Esophagus muscularis mucosa (tissue), 4 donors: ENCODE measurements at regions not wholly inside any gene's neighbourhood (a gene's known extent, or its start where the extent isn't known, plus 50 kb on each side); places are given as distances from the start of the nearest gene placed in this dataset.

ENCODE experiments used
- CTCF ChIP-seq, 3 experiments: fragments of 200-600 bp in 2 of 3; fragments of 450-650 bp in 1 of 3; sonication (generic) in 2 of 3; IDR thresholded peaks; one replicate each; pipeline ENCODE4 v1.5.1; 2017 to 2019; ENCODE audit warnings: antibody characterized with exemption in 3 of 3, mild to moderate bottlenecking in 2 of 3, moderate library complexity in 1 of 3
- EP300 ChIP-seq: sonication (generic); formaldehyde crosslinking; IDR thresholded peaks from one replicate; pipeline ENCODE4 v1.6.1; 2017; ENCODE audit warnings: antibody characterized with exemption
- POLR2A ChIP-seq: fragments of 450-650 bp; IDR thresholded peaks from one replicate; pipeline ENCODE4 v1.6.1; 2017; ENCODE audit warnings: antibody characterized with exemption, moderate library complexity, mild to moderate bottlenecking, low read depth
- POLR2AphosphoS5 ChIP-seq, 2 donors: sonication (generic); formaldehyde crosslinking; IDR thresholded peaks; one replicate each; pipeline ENCODE4 v1.6.1; 2017; ENCODE audit warnings: antibody characterized with exemption in 2 of 2

DNA sequence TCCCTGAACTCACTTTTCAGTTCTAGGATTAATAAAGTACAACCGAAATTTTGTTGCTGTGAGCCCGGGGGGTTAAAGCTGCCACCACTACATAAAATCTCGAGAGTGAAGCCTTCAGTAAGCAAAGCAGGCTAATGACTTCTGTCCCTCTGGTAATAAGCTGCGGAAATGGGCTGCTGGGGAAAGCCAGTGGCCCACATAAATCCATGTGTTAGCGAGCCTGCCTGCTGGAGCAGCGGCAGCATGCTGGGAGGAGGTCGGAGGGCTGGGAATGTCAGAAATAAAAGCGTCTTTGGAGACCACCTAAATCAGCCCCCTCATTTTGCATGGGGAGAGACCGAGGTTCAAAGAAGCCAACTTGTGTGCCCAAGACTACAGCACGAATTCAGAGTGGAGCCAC lies 371.7 kb downstream of the TNS1 start:
- no peak for TF ChIP-seq POLR2AphosphoS5 (IDR thresholded peaks at IDR 0.05)
- no peak for TF ChIP-seq POLR2A
- no peak for TF ChIP-seq CTCF (IDR thresholded peaks at IDR 0.05)
- TF ChIP-seq EP300 = no peak
